ENCODE measurements at regions not wholly inside any gene's neighbourhood (a gene's known extent, or its start where the extent isn't known, plus 50 kb on each side); places are given as distances from the start of the nearest gene placed in this dataset.

- no peak overlapping the region for H3K4me3 ChIP-seq
- TF ChIP-seq, protein P1, sequence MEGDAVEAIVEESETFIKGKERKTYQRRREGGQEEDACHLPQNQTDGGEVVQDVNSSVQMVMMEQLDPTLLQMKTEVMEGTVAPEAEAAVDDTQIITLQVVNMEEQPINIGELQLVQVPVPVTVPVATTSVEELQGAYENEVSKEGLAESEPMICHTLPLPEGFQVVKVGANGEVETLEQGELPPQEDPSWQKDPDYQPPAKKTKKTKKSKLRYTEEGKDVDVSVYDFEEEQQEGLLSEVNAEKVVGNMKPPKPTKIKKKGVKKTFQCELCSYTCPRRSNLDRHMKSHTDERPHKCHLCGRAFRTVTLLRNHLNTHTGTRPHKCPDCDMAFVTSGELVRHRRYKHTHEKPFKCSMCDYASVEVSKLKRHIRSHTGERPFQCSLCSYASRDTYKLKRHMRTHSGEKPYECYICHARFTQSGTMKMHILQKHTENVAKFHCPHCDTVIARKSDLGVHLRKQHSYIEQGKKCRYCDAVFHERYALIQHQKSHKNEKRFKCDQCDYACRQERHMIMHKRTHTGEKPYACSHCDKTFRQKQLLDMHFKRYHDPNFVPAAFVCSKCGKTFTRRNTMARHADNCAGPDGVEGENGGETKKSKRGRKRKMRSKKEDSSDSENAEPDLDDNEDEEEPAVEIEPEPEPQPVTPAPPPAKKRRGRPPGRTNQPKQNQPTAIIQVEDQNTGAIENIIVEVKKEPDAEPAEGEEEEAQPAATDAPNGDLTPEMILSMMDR (IDR thresholded peaks at IDR 0.05) = no peak
- WGBS, 2 donors = 63 to 78% methylated on average over 3 of the region's 3 CpGs
- DNase-seq (peak in 1 of 6 donors; percentile 21), ATAC-seq (no peak), FAIRE-seq (no peak)
- H3K36me3 ChIP-seq = no peaks in the 10 kb centered on the region
- intact Hi-C loops (cut with DNase I) = no loop called here
- H3K9me3 ChIP-seq = no peaks in the 10 kb centered on the region
- H3K27me3 ChIP-seq = no peaks in the 10 kb centered on the region
- no peaks in the 10 kb centered on the region for H3K4me1 ChIP-seq
- H3K27ac ChIP-seq = no peak overlapping the region
Measured at GRCh38 chr5:135222771-135223170, 176.3 kb downstream of the MACROH2A1 start.

GRCh38 chr5:135222171-135222681 is 176.8 kb downstream of the MACROH2A1 start:
- H3K9me3 ChIP-seq = no peaks in the 10 kb centered on the region
- H3K36me3 ChIP-seq = no peaks in the 10 kb centered on the region
- no peaks in the 10 kb centered on the region for H3K4me1 ChIP-seq
- intact Hi-C loops (cut with DNase I) = no loop called here
- TF ChIP-seq, protein P1 (IDR thresholded peaks at IDR 0.05) = no peak
- peak in 1 of 4 donors; percentile 29 for ATAC-seq
- no peak overlapping the region for H3K4me3 ChIP-seq
- FAIRE-seq = no peak
- H3K27ac ChIP-seq = no peak overlapping the region
- peak in 1 of 6 donors; percentile 18 for DNase-seq
- H3K27me3 ChIP-seq = no peaks in the 10 kb centered on the region
- 90 to 95% methylated on average over 4 of the region's 4 CpGs for WGBS, 2 donors

- ATAC-seq (no peak), DNase-seq (peak in 1 of 6 donors; percentile 21), FAIRE-seq (no peak)
- intact Hi-C loops (cut with DNase I) = no loop called here
- no peak overlapping the region for H3K27ac ChIP-seq
- TF ChIP-seq, protein P1 (IDR thresholded peaks at IDR 0.05) = no peak
- WGBS, 2 donors = 82 to 93% methylated on average over 2 of the region's 2 CpGs
- H3K4me3 ChIP-seq = no peak overlapping the region
- H3K9me3 ChIP-seq = no peaks in the 10 kb centered on the region
- no peaks in the 10 kb centered on the region for H3K4me1 ChIP-seq
- no peaks in the 10 kb centered on the region for H3K36me3 ChIP-seq
- no peaks in the 10 kb centered on the region for H3K27me3 ChIP-seq
Measured at GRCh38 chr5:135221696-135222095, 177.3 kb downstream of the MACROH2A1 start.

- no peak overlapping the region for H3K4me3 ChIP-seq
- peak in 1 of 6 donors; percentile 26 for DNase-seq
- no peak for ATAC-seq
- H3K27me3 ChIP-seq = no peaks in the 10 kb centered on the region
- WGBS, 2 donors = 76 to 87% methylated on average over 3 of the region's 3 CpGs
- TF ChIP-seq, protein P1 (IDR thresholded peaks at IDR 0.05) = no peak
- no peaks in the 10 kb centered on the region for H3K36me3 ChIP-seq
- H3K27ac ChIP-seq = no peak overlapping the region
- no peak for FAIRE-seq
- H3K9me3 ChIP-seq = no peaks in the 10 kb centered on the region
- H3K4me1 ChIP-seq = no peaks in the 10 kb centered on the region
- intact Hi-C loops (cut with DNase I) = no loop called here
Measured at GRCh38 chr5:135221187-135221473, 177.9 kb downstream of the MACROH2A1 start.

DNA sequence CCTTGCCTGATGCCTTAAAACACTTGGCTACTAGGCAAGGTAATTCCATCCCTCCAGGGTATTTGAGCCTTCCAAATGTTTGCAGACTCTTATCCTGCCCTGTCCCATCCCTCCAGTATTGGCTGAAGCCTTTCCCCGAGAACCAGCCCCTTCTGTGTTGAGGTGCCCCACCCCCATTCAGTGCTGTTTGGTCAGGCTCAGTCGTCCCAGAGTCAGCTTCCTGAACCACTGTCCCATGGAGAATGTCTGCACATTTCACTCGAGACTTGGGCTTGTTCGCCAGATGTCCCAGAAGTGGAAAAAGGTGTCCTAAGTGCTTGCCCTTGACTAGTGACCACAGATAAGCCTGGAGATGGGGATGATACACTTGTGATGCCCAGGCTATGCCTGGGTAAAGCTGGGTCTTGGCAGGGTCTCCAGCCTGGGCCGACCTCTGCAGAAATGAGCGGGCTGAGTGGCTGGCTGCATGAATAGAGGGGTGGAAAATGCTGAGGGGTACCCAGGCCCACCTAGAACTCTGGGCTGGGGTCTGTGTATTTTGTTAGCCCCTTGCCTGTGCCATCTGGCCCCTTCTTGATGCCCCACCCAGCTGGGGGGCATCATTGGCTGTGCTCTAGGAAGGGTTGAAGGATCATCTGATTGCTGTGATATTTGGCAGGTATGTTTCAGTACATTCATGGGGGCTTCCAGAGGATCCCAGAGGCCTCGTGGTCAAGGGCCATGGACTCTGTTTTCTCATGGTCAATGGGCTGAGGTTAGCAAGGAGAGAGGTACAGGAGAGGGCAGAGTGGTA is 178.4 kb downstream of the MACROH2A1 start:
- Histone ChIP-seq H3K4me1 (no peaks in the 10 kb centered on the region), H3K27me3 (no peaks in the 10 kb centered on the region), H3K4me3 (no peak overlapping the region), H3K36me3 (no peaks in the 10 kb centered on the region), H3K27ac (no peak overlapping the region), H3K9me3 (no peaks in the 10 kb centered on the region)
- TF ChIP-seq, protein P1 (IDR thresholded peaks at IDR 0.05) = no peak
- DNase-seq = peak in 1 of 6 donors; percentile 16
- FAIRE-seq = no peak
- no peak for ATAC-seq
- intact Hi-C loops (cut with DNase I) = no loop called here
- WGBS, 2 donors = 75 to 83% methylated on average over 7 of the region's 7 CpGs

All from pancreas (tissue), 10 donors.